Natural killer cell (primary cell): ENCODE measurements at regions not wholly inside any gene's neighbourhood (a gene's known extent, or its start where the extent isn't known, plus 50 kb on each side); places are given as distances from the start of the nearest gene placed in this dataset.

ENCODE experiments used
- ATAC-seq, 3 donors: fragments of 150-1000 bp in 2 of 3; fragments of 200-7000 bp in 1 of 3; cut with Tn5 transposase; 1 replicate in 1 of 3; 2 replicates in 2 of 3; pipeline ENCODE4 v1.10.0; 2021; ENCODE audit warnings: mild to moderate bottlenecking in 2 of 3, moderate library complexity in 2 of 3
- DNase-seq, 2 donors: peaks; one replicate each; pipeline versions ENCODE4 v3.0.0 to v3.0.0-alpha.2; 2013 to 2021; ENCODE audit warnings: mixed read lengths in 1 of 2
- H3K27ac ChIP-seq: one replicate; pipeline ENCODE4 v1.5.1; 2013; ENCODE audit warnings: mild to moderate bottlenecking, low read length
- H3K27me3 ChIP-seq: one replicate; pipeline ENCODE4 v1.6.1; 2013; ENCODE audit warnings: low read length; ENCODE audit not compliant: control insufficient read depth, insufficient read depth
- H3K36me3 ChIP-seq: one replicate; pipeline ENCODE4 v1.6.1; 2013; ENCODE audit warnings: low read length; ENCODE audit not compliant: control insufficient read depth, insufficient read depth
- H3K4me1 ChIP-seq: one replicate; pipeline ENCODE4 v1.6.1; 2013; ENCODE audit warnings: low read length; ENCODE audit not compliant: control insufficient read depth, insufficient read depth
- H3K4me3 ChIP-seq: one replicate; pipeline ENCODE4 v1.5.1; 2013; ENCODE audit warnings: low read length
- H3K9me3 ChIP-seq: one replicate; pipeline ENCODE4 v1.6.1; 2013; ENCODE audit warnings: low read length; ENCODE audit not compliant: control insufficient read depth, insufficient read depth
- H3K27ac Mint-ChIP-seq, 2 donors: one replicate each; pipeline ENCODE4 v1.8.0; 2022; ENCODE audit warnings: mild to moderate bottlenecking in 2 of 2, mixed read lengths in 2 of 2, moderate library complexity in 1 of 2
- H3K27me3 Mint-ChIP-seq, 2 donors: one replicate each; pipeline ENCODE4 v1.8.0; 2022; ENCODE audit warnings: low read depth in 2 of 2, mixed read lengths in 2 of 2
- H3K36me3 Mint-ChIP-seq: one replicate; pipeline ENCODE4 v1.8.0; 2022; ENCODE audit warnings: mixed read lengths
- H3K4me1 Mint-ChIP-seq, 2 donors: one replicate each; pipeline ENCODE4 v1.8.0; 2022; ENCODE audit warnings: mixed read lengths in 2 of 2
- H3K4me3 Mint-ChIP-seq: one replicate; pipeline ENCODE4 v1.8.0; 2022; ENCODE audit warnings: mild to moderate bottlenecking, moderate library complexity, mixed read lengths
- H3K9me3 Mint-ChIP-seq, 2 donors: one replicate each; pipeline ENCODE4 v1.8.0; 2022; ENCODE audit warnings: mixed read lengths in 2 of 2
- CTCF ChIP-seq: fragments of 200-600 bp; IDR thresholded peaks from one replicate; pipeline ENCODE4 v1.8.0; 2022; ENCODE audit warnings: antibody characterized with exemption
- WGBS: methylation state at CpG from one replicate; pipeline ENCODE4 v1.1.7; 2013; ENCODE audit warnings: missing lambda C conversion rate; ENCODE audit not compliant: insufficient coverage; 5-methylcytosine and 5-hydroxymethylcytosine counted together
- intact Hi-C: fragments of 100-400 bp; cut with micrococcal nuclease; formaldehyde crosslinking; loops from one replicate; pipeline ENCODE4 v1.14.2; 2022

GRCh38 chr2:242012956-242013764 lies 143.6 kb downstream of the RTP5 start:
- no peak for TF ChIP-seq CTCF
- no peaks in the 10 kb centered on the region for H3K36me3 Mint-ChIP-seq
- Histone ChIP-seq H3K27ac (no peak overlapping the region), H3K27me3 (no peaks in the 10 kb centered on the region), H3K9me3 (no peaks in the 10 kb centered on the region), H3K4me1 (peaks cover 12% of the 10 kb centered on the region), H3K4me3 (no peak overlapping the region), H3K36me3 (no peaks in the 10 kb centered on the region)
- intact Hi-C loops = no loop called here
- no peaks in the 10 kb centered on the region for H3K9me3 Mint-ChIP-seq
- ATAC-seq (peak in 1 of 3 donors; percentile 32), DNase-seq (no peak)
- no peak overlapping the region for H3K27ac Mint-ChIP-seq
- no peak overlapping the region for H3K4me3 Mint-ChIP-seq
- H3K4me1 Mint-ChIP-seq = peaks cover 0 to 13% of the 10 kb centered on the region in 2 donors
- WGBS = 86% methylated on average over 44 of the region's 44 CpGs
- H3K27me3 Mint-ChIP-seq = peaks cover 0 to 18% of the 10 kb centered on the region in 2 donors

GRCh38 chr2:242013771-242014170 lies 144.2 kb downstream of the RTP5 start:
- no peak overlapping the region for H3K4me3 Mint-ChIP-seq
- intact Hi-C loops = no loop called here
- H3K27me3 Mint-ChIP-seq = peaks cover 4 to 22% of the 10 kb centered on the region in 2 donors
- H3K9me3 Mint-ChIP-seq = no peaks in the 10 kb centered on the region
- Histone ChIP-seq H3K9me3 (no peaks in the 10 kb centered on the region), H3K4me3 (no peak overlapping the region), H3K27ac (no peak overlapping the region), H3K27me3 (no peaks in the 10 kb centered on the region), H3K4me1 (peaks cover 12% of the 10 kb centered on the region), H3K36me3 (no peaks in the 10 kb centered on the region)
- DNase-seq (no peak), ATAC-seq (no peak)
- no peak overlapping the region for H3K27ac Mint-ChIP-seq
- no peak for TF ChIP-seq CTCF
- peaks cover 0 to 13% of the 10 kb centered on the region in 2 donors for H3K4me1 Mint-ChIP-seq
- 91% methylated on average over 9 of the region's 9 CpGs for WGBS
- H3K36me3 Mint-ChIP-seq = no peaks in the 10 kb centered on the region

GRCh38 chr2:242015108-242016065 lies 145.9 kb downstream of the RTP5 start:
- peaks cover 15 to 36% of the 10 kb centered on the region in 2 donors for H3K27me3 Mint-ChIP-seq
- no peaks in the 10 kb centered on the region for H3K36me3 ChIP-seq
- ATAC-seq (no peak), DNase-seq (no peak)
- no peak for TF ChIP-seq CTCF
- no peaks in the 10 kb centered on the region for H3K9me3 Mint-ChIP-seq
- H3K27ac ChIP-seq = no peak overlapping the region
- no peaks in the 10 kb centered on the region for H3K9me3 ChIP-seq
- 81% methylated on average over 9 of the region's 10 CpGs for WGBS
- no peak overlapping the region for H3K4me3 ChIP-seq
- intact Hi-C loops = no loop called here
- H3K27ac Mint-ChIP-seq = no peak overlapping the region
- no peak overlapping the region for H3K4me3 Mint-ChIP-seq
- peaks cover 12% of the 10 kb centered on the region for H3K4me1 ChIP-seq
- H3K36me3 Mint-ChIP-seq = no peaks in the 10 kb centered on the region
- H3K27me3 ChIP-seq = no peaks in the 10 kb centered on the region
- peaks cover 0 to 16% of the 10 kb centered on the region in 2 donors for H3K4me1 Mint-ChIP-seq
